ENCODE measurements at regions not wholly inside any gene's neighbourhood (a gene's known extent, or its start where the extent isn't known, plus 50 kb on each side); places are given as distances from the start of the nearest gene placed in this dataset.

DNA sequence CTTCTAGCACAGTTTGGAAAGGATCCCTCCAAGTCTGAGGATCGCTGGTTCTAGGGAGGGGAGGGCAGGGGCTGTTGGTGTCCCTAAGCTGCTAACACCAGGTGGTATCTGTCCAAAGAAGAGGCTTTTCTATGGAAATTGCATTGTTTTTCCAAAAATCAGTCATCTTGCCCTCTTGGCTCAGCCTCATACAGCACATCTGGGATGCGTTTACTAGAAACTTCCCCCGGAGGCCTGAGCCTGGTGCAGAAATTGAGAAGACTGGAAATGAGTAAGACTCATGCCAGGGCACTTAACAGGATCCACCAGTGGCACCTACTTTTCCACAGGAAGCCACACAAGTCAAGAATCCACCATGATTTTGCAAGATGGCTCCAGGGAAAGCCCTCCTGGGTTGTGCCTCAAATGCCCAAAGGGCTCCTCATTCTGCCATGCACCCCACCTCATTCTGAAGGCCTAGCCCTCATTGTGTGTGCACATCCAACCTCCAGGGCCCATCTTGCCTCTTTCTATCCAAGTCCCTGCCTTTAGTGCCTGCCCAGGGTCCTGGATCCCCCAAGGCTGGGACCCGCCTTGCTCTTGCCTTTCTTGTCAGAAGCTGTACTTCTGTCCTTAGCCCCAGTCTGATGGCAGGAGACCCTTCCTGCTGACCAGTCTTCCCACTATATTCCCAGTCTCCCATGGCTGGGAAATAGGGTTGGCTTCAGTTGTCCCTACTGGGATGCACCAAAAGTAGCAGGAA is 97.6 kb downstream of the MRPL14 start:
- TF ChIP-seq RAD51 (IDR thresholded peaks at IDR 0.05): no peak
- no peak for TF ChIP-seq CTCF (IDR thresholded peaks at IDR 0.05 in 2 of 3, conservative IDR thresholded peaks at IDR 0.05 in 1 of 3; ENCODE audit: control insufficient read depth in 2 of 3, extremely low read depth in 1 of 3, insufficient read depth in 1 of 3, low read depth in 3 of 3, low read length in 3 of 3)
- TF ChIP-seq ZNF217 (IDR thresholded peaks at IDR 0.05): no peak
- TF ChIP-seq JUNB (IDR thresholded peaks at IDR 0.05): no peak
- TF ChIP-seq EP300 (IDR thresholded peaks at IDR 0.05; ENCODE audit: borderline replicate concordance in 1 of 2, control insufficient read depth in 1 of 2, low read depth in 2 of 2, low read length in 2 of 2): no peak
- TF ChIP-seq NR2C2 (IDR thresholded peaks at IDR 0.05; ENCODE audit: borderline replicate concordance, control insufficient read depth, insufficient read length, low read depth): no peak
- no peak for TF ChIP-seq RFX5 (IDR thresholded peaks at IDR 0.05; ENCODE audit: low read depth, low read length)
- TF ChIP-seq SREBF2 (IDR thresholded peaks at IDR 0.05; ENCODE audit: low read length): no peak
